Inferior parietal cortex (tissue), 1 donor: ENCODE measurements at regions not wholly inside any gene's neighbourhood (a gene's known extent, or its start where the extent isn't known, plus 50 kb on each side); places are given as distances from the start of the nearest gene placed in this dataset.
"Not testable (repeated sequence)": the region's sequence is repeated elsewhere in the genome, so short reads cannot be mapped to it uniquely, and the experiment has no call there.

Experiments
- DNase-seq: peaks from one replicate; pipeline ENCODE4 v3.0.0-alpha.2; 2016; ENCODE audit errors: extremely low spot score

DNA sequence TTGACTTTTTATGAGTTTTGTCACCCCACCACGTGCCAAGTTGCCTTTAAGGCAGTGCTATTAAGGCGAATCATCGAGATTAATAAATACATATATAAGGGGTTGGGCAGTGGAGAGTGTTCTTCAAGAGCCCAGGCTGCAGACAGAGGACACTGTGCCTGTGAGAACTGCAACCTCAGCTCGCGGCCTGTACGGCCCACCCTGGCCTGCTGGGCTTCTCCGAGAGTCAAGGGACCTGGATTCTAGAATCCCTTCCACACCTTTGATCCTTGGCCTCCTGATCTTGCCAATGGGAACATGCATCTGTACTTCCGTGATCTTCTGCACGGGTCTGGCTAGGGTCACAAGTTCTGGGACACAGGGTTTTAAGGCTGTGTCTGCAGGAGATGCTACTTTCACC is 54.5 kb downstream of the IRX5 start:
- DNase-seq = no peak

DNA sequence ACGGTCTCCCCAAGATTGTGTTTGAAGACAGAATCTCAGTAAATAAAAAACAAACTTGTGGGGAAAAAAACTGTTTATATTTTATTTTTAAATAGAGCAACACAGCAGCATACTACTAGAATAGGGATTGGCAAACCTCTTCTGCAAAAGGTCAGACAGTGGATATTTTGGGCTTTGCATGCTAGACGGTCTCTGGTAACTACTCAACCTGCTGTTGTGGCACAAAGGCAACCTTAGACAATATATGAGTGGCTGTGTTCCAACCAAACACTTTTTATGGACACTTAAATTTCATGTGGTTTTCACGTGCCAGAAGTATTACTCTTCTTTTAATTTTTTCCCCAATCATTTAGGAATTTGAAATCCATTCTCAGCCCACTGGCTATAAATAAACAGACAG is 55.0 kb downstream of the IRX5 start:
- no peak for DNase-seq

DNA sequence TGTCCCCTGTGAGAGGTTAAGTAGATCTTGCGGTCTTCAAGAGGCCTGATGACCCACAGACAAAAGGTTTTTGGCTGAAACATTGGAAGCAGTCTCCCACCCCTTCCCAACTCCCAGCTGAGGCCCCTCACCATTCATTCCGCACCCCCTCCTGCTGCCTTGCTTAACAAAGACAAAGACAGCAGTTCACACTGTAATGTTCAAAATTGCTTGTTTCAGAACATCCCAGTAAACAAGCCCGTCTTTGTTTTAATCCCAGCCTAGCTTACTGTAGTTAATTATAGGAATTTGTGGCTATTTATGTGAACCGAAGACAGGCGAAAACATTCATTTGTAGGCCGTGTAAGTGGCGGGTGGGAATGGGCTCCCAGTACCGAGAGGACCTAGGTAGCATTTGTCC is 55.7 kb downstream of the IRX5 start:
- peak; percentile 16 for DNase-seq

DNA sequence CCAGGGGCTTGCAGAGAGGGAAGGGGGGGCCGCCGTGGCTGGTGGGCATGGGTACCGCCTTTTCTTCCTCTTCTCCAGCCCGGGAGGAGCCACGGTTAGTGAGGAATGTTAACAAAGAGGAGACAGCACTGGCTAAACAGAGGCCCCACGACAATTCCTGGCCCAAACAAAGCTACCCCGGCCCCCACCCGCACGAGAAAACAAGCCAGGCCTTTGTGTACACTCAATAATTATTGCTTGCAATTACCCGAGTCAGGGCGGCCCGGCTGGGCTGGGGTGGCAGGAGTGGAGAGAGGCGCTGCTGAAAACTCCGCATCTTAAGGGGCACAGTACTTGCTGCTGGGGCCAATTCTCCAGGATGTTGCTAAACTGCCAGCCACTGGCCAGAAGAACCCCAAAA is 56.4 kb downstream of the IRX5 start:
- peak; percentile 20 for DNase-seq

DNA sequence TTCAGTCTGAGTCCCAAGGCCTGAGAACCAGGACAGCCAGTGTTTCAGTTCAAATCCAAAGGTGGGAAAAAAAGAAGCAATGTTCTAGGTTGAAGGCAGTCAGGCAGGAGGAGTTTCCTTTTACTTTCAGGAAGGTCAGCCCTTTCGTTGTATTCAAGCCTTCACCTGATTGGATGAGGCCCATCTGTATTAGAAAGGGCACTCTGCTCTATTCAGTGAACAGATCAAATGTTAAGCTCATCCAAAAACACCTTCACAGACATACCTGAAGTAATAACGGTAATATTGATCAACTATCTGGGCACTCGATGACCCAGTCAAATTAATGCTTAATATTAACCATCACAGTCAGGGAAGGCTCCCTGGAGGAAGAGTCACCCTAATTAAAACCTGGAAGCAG is 60.9 kb downstream of the IRX5 start:
- no peak for DNase-seq

DNA sequence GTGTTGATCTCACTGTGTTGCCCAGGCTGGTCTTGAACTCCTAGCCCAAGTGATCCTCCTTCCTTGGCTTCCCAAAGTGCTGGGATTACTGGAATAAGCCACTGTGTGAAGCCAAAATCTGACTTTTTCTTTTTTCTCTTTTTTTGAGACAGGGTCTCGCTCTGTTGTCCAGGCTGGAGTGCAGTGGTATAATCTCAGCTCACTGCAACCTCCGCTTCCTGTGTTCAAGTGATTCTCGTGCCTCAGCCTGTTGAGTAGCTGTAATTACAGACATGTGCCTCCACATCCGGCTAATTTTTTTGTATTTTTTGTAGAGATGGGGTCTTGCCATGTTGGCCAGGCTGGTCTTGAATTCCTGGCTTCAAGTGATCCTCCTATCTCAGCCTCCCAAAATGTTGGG is 61.3 kb downstream of the IRX5 start:
- not testable (repeated sequence) for DNase-seq

DNA sequence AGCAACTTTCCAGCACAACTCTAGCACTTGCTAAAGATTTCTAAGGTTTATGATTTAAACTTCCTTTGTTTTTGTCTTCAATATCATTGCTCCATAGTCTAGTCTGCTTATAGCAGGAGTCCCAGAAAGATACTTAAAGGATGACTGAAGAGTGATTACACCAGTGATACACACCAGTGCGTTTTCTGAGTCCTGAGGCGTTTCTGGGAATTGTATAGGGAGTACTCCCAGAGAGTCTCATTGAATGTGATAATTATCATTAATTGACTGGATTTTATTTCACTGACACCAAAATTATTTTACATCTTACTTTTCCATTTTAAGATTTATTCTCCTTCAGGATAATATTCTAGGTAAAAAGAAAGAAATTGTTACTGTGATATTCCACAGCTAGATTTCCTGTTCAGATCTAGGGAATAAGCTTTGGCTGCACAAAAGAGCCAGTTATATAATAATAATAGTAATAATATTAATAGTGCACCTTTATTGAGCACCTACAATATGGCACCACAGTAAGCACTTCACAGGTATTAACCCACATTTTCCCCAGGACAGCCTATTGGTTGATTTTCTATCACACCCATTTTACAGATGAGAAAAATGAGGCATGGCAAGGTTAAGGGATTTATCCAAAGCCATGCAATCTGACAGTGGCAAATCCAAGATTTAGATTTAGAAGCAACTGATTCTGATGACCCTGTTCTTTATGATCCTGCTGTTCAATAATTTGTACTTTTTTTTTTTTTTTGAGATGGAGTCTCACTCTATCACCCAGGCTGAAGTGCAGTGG is 62.6 kb downstream of the IRX5 start:
- DNase-seq = no peak

DNA sequence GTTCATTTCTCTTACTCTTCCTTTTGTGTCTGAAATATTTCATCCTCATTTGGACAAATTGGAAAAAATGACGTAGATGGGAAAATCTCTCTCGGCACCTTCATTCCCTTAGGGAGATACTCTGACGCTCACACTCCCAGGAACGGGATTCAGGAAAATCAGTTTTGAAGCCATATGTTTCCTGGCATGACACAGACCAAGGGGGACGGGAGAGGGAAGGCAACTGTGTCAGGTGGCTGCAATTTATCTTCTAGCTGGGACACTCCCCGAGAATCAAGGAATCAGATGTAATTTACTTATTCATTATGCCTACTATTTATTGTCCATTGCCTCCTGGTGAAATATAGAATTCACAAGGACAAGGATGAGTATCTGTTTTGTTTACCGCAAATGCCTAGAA is 65.5 kb downstream of the IRX5 start:
- DNase-seq = no peak

DNA sequence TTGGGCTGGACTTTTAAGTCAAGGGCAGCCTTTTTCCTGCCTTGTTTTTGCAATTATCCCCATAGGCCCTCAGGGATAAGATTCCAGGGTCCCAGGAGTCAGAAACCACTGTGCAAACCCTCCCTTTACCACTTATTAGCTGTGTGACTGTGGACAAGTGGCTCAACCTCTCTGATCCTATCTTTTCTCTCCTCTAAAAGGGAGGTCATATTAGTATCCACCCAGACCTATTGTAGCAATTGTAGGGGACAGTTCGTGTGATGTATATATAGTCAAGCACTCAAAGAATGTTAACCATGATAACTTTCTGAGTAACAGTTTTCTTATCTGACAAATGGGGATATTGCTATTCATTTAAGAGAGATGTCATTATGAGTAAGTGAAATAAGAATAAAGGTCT is 68.2 kb downstream of the IRX5 start:
- no peak for DNase-seq

DNA sequence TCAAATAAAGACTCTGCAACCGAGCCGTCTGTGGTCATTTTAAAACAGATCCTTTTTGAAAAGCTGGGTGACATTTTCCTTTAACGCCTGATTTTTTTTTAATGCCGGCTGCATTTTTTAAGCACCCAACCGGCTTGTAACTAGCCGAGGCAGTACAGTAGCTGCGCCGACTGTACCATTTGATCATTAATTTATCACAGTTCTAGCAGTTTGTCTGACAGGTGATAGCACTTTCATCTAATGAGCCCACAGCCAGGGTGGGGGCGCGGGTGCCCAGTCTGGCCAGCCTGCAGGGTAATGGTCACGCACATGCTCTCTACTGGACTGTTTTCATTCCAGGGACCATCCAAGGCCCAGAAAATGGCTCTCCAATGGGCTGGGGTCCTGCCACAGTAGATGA is 68.8 kb downstream of the IRX5 start:
- DNase-seq = no peak

DNA sequence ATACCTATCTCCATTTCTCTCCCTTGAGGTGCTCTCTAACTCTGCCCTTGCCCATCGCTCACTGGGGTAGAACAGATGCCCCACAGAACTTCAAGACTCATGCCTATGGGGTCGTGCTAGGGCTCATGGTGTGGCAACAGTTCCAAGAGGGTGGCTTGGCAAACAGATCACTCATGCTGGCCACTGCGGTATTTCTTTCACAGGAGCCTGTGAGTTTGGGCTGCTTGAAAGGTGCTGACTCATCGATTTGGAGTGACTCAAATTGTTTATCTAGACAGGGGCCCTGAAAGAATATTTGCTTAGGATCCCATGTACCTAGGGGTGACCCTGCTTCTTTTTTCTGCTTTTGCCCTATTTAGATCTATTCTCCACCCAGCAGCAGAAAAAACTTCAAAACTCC is 69.9 kb downstream of the IRX5 start:
- no peak for DNase-seq

DNA sequence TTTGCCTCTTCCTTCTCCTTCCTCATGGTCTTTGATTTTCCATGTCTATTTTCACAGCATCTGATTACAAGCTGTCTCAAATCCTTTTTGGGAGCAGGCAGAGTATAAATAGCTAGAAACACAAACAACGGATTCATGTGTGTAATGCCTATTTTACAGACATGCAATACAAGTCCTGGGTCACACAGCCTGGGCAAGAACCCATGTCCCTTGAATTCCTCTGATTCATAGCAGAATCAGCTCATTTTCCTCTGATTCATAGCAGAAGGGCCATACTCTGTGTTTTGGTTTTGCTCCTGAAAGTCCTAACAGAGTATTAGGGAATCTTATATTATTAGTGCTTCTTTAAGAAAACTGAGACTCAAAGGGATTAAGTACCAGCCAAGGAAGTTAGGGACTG is 71.3 kb downstream of the IRX5 start:
- no peak for DNase-seq

DNA sequence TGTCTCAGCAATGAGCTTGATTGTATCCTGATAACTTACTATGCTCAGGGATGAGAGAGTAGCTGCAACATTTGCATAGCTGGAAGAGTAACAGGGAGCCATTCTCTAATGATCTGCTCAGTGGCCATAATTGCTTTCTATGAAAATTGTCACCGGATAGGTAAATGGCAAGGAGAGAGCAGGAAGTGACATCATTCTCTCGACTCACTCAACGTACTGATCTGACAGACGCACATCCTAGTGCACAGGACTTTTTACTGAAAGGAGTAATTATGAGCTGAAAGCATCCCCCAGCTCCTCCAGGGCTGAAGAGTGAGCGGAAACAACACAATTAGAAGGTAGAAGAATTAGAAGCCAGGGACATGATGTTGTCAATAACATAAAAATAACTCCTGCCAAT is 71.8 kb downstream of the IRX5 start:
- no peak for DNase-seq

DNA sequence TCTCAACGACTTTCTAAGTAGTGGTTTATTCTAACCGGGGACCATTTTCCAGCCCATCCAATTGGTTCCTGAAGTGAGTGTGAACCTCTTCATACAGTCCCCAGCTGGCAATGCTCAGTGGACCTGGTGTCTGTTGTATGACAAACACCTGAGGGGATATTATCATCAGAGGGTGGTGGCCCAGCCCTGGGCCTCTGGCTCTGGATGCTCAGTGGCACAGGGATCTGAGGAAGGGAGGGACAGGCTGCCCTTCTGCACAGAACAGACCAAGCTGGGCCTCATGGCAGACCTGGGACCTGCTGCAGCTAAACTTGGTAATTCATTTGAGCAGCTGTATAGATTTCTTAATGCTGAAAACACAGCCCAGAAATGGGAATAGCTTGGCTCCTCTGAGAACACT is 72.6 kb downstream of the IRX5 start:
- no peak for DNase-seq

DNA sequence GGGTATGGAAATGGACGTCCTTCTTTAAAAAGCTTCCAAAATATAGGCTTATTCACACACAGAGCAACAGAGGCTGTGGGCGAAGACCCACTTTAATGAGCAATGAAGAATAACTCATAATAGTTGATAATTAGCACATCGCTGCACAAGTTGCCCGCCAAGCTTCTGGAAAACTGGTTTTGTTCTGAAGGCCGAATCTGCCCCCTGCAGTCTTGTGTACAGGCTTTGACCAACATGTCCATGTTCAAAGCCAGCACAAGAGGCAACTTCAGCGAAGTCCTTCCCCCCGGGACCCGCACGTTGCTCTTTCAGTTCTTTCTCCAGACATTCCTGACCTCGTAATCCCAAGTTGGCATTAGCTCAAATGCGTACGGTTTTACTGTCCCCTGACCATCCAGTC is 73.3 kb downstream of the IRX5 start:
- DNase-seq = no peak

DNA sequence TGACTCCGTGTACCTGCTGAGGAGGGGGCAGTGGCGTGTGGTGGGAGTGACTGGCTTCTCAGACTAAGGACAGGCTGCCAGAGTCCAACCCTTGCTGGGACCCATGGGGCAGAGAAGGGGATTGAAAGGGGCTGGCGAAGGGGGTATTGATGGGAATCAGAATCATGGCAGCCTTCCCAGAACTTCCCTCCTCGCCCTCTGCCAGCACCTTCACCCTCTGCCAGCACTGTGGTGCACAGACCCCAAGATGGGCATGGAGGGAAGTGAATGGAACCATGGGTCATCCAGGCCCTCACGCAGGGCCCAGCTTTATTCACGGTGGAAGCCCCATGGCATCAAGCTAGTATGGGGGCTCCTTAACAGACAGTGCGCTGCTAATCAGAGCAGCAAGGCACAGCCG is 76.8 kb downstream of the IRX5 start:
- no peak for DNase-seq

DNA sequence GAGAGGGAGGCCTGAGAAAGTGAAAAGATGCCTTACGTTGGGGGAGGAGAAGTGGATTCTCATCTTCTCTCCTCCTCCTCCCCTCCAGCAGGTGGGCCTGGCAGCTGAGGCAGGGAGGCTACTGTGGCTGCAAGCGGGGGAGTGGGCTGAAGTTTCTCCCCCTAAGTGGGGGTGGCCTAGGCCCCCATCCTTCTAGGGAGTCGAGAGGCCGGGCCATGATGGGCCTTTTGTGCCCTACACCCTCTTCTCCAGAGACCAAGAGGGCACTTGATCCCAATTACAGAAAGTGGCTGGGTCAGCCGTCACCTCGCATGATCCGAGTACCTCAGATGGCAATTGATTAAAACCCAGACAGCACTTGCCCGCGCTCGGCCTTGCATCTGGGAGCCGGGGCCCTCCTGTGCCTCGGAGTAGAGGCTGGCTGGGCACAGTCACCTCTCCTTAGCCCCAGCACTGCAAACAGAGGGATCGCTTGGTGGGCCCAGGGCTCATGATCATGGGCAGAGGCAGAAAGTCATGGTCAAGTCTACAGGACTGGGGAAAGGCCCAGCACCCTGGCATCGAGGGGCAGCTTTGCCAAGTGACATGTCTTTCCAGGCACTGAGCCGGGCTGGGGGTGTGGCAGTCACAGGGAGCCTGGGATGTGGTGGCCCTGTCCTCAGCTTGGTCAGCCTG is 78.3 kb downstream of the IRX5 start:
- no peak for DNase-seq

DNA sequence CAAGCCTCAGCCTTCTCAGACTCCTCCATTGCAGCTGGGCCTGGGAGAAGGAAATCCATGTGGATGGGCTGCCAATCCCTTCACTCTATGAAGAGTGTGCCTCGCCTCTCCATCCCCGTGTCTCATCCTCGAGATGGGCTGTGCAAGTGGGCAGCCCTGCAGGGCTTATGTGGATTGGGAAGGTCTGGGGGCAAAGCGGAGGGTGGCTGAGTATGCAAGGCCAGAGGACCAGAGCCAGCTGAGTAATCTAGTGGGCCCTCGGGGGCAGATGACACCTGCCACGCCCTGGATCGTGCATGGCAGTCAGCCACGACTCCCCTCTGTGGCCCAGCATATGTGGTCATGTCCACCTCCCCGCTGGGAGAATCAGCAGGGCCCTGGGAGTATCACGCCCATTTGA is 78.9 kb downstream of the IRX5 start:
- DNase-seq = no peak

DNA sequence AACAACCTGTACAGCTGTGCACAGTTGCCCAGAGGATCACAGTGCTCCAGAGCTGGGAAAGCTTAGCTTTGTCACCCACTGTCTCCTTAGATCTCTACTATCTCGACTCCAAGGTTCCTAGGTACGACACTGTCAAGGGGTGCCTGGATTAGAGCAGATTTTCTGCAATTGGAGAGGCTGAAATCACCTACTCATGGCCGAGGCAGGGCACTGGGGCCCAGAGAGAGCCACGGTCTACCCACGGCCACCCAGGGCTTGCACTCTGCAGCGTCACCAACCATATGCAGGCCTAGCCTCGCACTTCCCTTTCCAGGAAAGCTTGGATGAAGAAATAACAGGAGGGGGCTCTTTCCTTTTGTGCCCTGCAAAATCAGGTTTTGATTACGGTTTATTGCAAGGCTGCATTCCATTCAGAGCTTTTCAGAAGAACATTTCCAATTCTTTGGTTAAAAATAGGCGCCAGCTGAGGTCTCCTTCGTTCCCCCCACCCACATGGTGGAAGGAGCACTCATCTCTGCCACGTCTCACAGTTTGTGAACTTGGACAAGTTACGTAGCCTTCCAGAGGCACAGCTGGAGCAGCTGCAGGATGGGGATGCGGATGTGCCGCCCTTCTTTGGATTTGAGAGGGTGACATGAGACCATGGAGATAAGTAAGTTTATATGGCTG is 80.0 kb downstream of the IRX5 start:
- DNase-seq = no peak

DNA sequence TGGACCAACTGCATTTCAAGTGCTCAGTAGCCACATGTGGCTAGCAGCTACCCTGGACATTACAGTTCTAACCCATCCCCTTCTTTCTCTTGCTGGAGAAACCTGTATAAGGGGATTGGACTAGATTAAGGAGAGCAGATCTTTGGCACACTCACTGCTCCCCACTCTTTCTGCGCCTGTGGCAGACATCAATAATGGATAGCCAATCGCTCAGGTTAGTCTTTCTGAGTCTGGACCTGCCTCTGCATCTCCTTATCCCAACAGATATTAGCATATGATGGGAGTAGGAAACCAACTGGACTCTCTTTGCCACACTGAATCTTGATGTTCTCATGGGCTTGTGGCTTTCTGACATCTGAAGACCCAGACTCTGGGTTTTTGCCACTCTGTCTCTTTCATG is 81.7 kb downstream of the IRX5 start:
- no peak for DNase-seq

DNA sequence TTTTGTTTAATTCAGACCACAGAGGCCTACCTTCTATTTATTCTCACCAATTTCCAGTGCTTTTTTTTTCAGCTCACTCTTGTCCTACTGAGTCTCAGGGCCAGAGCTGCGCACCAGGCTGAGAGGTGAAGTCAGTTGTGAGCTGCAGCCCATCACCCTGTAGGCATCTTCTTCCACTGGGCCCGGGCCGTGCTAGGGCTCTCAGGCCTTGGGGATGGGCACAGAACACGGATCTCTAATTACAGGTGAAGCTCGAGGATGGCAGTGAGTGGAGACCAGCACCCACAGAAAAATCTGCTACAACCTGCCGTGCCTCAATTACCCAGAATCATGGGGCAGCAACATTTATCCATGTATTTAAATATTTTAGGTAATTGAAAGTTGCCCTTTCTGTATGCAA is 82.1 kb downstream of the IRX5 start:
- DNase-seq = no peak

DNA sequence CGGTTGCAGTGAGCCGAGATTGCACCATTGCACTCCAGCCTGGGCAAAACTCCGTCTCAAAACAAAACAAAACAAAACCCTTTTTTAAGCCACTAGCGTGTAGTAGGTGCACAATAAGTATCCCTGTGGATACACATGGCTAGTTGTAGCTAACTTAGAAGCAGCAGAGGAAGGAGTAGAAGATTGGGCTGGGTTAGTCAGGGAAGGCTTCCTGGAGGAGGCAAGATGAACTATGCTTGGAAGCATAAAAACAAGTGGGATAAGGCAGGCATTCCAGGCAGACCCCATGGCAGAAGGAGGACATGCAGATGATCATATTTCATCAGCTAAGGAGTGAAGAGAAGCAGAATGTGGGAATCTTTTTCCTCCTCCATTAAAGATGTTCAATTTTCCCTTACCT is 83.4 kb downstream of the IRX5 start:
- DNase-seq = no peak
